K562 (cell line): ENCODE measurements at regions not wholly inside any gene's neighbourhood (a gene's known extent, or its start where the extent isn't known, plus 50 kb on each side); places are given as distances from the start of the nearest gene placed in this dataset.

ENCODE experiments used
- ATAC-seq: fragments of 200-7000 bp; cut with Tn5 transposase; 3 replicates; pipeline ENCODE4 v1.9.1; 2020; ENCODE audit warnings: moderate library complexity
- BruUV-seq: library from RNA; stranded (reverse); fragments of 400-500 nt; replicated peaks from 2 replicates; lab custom pipeline; 2021; lab: Mats Ljungman, UMichigan
- CTCF ChIA-PET: fragments of 300-600 bp; formaldehyde crosslinking; extraction: SDS; loops from one replicate; lab custom pipeline; 2021; ENCODE audit warnings: low intra/inter-chr PET ratio; lab: Yijun Ruan, JAX
- POLR2A ChIA-PET: fragments of 300-600, 350-650 bp; sonication (Branson Sonifier 250); formaldehyde crosslinking; extraction: SDS; loops from one replicate; lab custom pipeline; 2021; ENCODE audit warnings: antibody characterized with exemption, inconsistent platforms; lab: Yijun Ruan, JAX
- DNase-seq, 4 experiments: peaks; one replicate each; pipeline versions ENCODE4 v3.0.0 to v3.0.0-alpha.2; 2011 to 2018; ENCODE audit warnings: low spot score in 3 of 4, mixed read lengths in 3 of 4; ENCODE audit errors: extremely low read depth in 1 of 4
- FAIRE-seq: peaks from 2 replicates; lab custom pipeline; 2011; peaks lifted over from hg19 to GRCh38; lab: Jason Lieb, UNC
- H2AFZ ChIP-seq: 2 replicates; pipeline ENCODE4 v1.6.0; 2011; ENCODE audit warnings: low read depth, low read length, control low read depth, inconsistent platforms
- H3K27ac ChIP-seq: fragments of 200-600 bp; 3 replicates; pipeline ENCODE4 v1.8.0; 2011; ENCODE audit warnings: low read depth, mild to moderate bottlenecking, control low read depth, inconsistent platforms, low read length, moderate library complexity, mixed read lengths; ENCODE audit errors: extremely low read depth
- H3K27me3 ChIP-seq, 2 experiments: fragments of 300-600 bp in 1 of 2; 2 replicates in 1 of 2; 3 replicates in 1 of 2; pipeline versions ENCODE4 v1.6.0 to v1.8.0; 2011; ENCODE audit warnings: inconsistent platforms in 2 of 2, low read length in 2 of 2, mild to moderate bottlenecking in 1 of 2, mixed read lengths in 1 of 2, moderate library complexity in 1 of 2; ENCODE audit not compliant: control insufficient read depth in 2 of 2, insufficient read depth in 2 of 2
- H3K36me3 ChIP-seq: fragments of 300-600 bp; 3 replicates; pipeline ENCODE4 v1.8.0; 2011; ENCODE audit warnings: mild to moderate bottlenecking, low read length, inconsistent platforms; ENCODE audit not compliant: control insufficient read depth, insufficient read depth
- H3K4me1 ChIP-seq, 2 experiments: fragments of 200-600 bp in 1 of 2; replicated peaks in 1 of 2; 2 replicates in 1 of 2; 3 replicates in 1 of 2; pipeline versions ENCODE4 v1.5.1 to v1.8.0; 2011; ENCODE audit warnings: inconsistent platforms in 2 of 2, low read length in 2 of 2, mild to moderate bottlenecking in 1 of 2, mixed read lengths in 1 of 2, moderate library complexity in 1 of 2; ENCODE audit not compliant: control insufficient read depth in 2 of 2, insufficient read depth in 2 of 2
- H3K4me2 ChIP-seq: 2 replicates; pipeline ENCODE4 v1.6.1; 2011; ENCODE audit warnings: low read length, control low read depth, inconsistent platforms, mixed read lengths; ENCODE audit not compliant: insufficient read depth
- H3K4me3 ChIP-seq: fragments of 200-600 bp; sonication (generic), shearing (Covaris generic); 2 replicates; pipeline ENCODE4 v1.5.1; 2016; ENCODE audit warnings: control low read depth, inconsistent platforms
- H3K79me2 ChIP-seq: fragments of 200-600 bp; 3 replicates; pipeline ENCODE4 v1.8.0; 2011; ENCODE audit warnings: low read length, inconsistent platforms; ENCODE audit not compliant: control insufficient read depth, insufficient read depth
- H3K9ac ChIP-seq, 2 experiments: 2 replicates each; pipeline versions ENCODE4 v1.6.0 to v1.6.1; 2011; ENCODE audit warnings: low read depth in 2 of 2, low read length in 2 of 2, control low read depth in 1 of 2, inconsistent platforms in 1 of 2, mild to moderate bottlenecking in 1 of 2, mixed read lengths in 1 of 2; ENCODE audit not compliant: insufficient read depth in 1 of 2
- H3K9me1 ChIP-seq: one replicate; pipeline ENCODE4 v1.6.0; 2011; ENCODE audit warnings: inconsistent platforms, mild to moderate bottlenecking, low read length, moderate library complexity; ENCODE audit not compliant: control insufficient read depth, insufficient read depth
- H3K9me3 ChIP-seq: replicated peaks from 2 replicates; pipeline ENCODE4 v1.5.1; 2011; ENCODE audit warnings: low read depth, low read length, inconsistent platforms; ENCODE audit not compliant: control insufficient read depth, insufficient read depth
- H4K20me1 ChIP-seq: replicated peaks from 2 replicates; pipeline ENCODE4 v1.6.1; 2011; ENCODE audit warnings: low read length, inconsistent platforms, mixed read lengths; ENCODE audit not compliant: control insufficient read depth, insufficient read depth
- ARID4B ChIP-seq: sonication (generic); formaldehyde crosslinking; IDR thresholded peaks from 2 replicates; pipeline ENCODE4 v1.8.0; 2022; ENCODE audit warnings: mild to moderate bottlenecking, missing genetic modification reagents
- LCOR ChIP-seq: sonication (generic); formaldehyde crosslinking; IDR thresholded peaks from 2 replicates; pipeline ENCODE4 v1.8.0; 2022; ENCODE audit warnings: mild to moderate bottlenecking, missing genetic modification reagents
- RBM22 ChIP-seq: fragments of 200-400 bp; formaldehyde crosslinking; IDR thresholded peaks from 2 replicates; pipeline ENCODE4 v1.6.1; 2018; ENCODE audit warnings: low read length, low read depth; ENCODE audit not compliant: poor library complexity, severe bottlenecking
- SOX6 ChIP-seq: fragments of 450-650 bp; IDR thresholded peaks from 2 replicates; pipeline ENCODE4 v1.6.1; 2014; ENCODE audit warnings: mild to moderate bottlenecking
- WGBS: fragments of 100-300 bp; shearing (Covaris generic); methylation state at CpG from one replicate; pipeline ENCODE4 v1.1.6; 2016; ENCODE audit warnings: low coverage, mixed read lengths; ENCODE audit not compliant: insufficient coverage; ENCODE audit errors: missing lambda C conversion rate; 5-methylcytosine and 5-hydroxymethylcytosine counted together
- in situ Hi-C: fragments of 300-500 bp; cut with MboI; formaldehyde crosslinking; loops from 4 replicates; pipeline ENCODE4 v1.15.0; 2018; ENCODE audit warnings: inconsistent platforms, mixed read lengths
- intact Hi-C: fragments of 100-400 bp; cut with micrococcal nuclease; formaldehyde crosslinking; loops from 2 replicates; pipeline ENCODE4 v1.14.2; 2022
- TF ChIP-seq, protein P1 (sequence below), 2 experiments: fragments of 450-650 bp; IDR thresholded peaks; 2 replicates each; pipeline ENCODE4 v1.6.1; 2018; ENCODE audit warnings: mild to moderate bottlenecking in 2 of 2, low read depth in 1 of 2; ENCODE audit not compliant: partially characterized antibody in 2 of 2

DNA sequence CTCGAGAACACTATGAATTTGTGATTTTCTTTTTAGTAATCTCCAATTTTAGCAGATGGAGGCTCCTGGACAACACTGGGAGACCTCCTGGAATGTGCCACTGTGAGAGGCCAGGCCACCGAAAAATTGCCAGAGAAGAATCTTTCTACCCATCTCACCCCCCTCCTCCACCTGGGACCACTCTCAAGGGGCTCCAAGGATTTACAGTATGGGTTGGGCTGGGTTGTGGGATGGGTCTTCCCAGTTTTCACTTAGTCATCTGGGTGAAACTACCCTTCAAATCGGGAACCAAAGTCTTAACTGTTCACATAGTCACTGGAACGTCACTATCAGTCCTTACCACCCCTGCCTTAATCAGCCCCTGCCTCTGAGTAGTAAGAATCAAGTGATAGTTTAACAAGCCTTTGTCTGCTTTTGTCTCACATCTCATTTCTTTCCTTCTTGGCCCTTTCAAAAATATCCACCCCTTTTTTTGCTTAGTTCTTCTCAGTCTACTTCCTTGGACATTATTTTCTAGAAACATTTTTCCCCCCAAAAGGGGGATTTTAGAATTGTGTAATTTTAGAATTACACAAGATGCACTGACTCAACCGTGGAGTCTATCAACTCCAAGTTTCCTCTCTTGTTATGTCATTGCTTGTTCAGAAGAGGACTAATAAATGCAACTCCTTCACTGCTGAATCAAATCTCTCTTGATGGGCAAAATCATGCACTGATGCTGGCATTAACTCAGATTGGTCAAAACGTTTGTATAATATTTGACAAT is 148.2 kb upstream of the MOCS1 start (continued):
- TF ChIP-seq, protein P1, sequence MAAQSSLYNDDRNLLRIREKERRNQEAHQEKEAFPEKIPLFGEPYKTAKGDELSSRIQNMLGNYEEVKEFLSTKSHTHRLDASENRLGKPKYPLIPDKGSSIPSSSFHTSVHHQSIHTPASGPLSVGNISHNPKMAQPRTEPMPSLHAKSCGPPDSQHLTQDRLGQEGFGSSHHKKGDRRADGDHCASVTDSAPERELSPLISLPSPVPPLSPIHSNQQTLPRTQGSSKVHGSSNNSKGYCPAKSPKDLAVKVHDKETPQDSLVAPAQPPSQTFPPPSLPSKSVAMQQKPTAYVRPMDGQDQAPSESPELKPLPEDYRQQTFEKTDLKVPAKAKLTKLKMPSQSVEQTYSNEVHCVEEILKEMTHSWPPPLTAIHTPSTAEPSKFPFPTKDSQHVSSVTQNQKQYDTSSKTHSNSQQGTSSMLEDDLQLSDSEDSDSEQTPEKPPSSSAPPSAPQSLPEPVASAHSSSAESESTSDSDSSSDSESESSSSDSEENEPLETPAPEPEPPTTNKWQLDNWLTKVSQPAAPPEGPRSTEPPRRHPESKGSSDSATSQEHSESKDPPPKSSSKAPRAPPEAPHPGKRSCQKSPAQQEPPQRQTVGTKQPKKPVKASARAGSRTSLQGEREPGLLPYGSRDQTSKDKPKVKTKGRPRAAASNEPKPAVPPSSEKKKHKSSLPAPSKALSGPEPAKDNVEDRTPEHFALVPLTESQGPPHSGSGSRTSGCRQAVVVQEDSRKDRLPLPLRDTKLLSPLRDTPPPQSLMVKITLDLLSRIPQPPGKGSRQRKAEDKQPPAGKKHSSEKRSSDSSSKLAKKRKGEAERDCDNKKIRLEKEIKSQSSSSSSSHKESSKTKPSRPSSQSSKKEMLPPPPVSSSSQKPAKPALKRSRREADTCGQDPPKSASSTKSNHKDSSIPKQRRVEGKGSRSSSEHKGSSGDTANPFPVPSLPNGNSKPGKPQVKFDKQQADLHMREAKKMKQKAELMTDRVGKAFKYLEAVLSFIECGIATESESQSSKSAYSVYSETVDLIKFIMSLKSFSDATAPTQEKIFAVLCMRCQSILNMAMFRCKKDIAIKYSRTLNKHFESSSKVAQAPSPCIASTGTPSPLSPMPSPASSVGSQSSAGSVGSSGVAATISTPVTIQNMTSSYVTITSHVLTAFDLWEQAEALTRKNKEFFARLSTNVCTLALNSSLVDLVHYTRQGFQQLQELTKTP (IDR thresholded peaks at IDR 0.05; ENCODE audit: low read depth in 1 of 2, partially characterized antibody in 2 of 2): no peak

- Histone ChIP-seq H3K4me1 (peaks cover 0 to 16% of the 10 kb centered on the region in 2 experiments; a peak in 2 of 5 replicates), H3K4me3 (no peak overlapping the region), H3K9me1 (no peaks in the 10 kb centered on the region), H3K9ac (no peak overlapping the region), H3K36me3 (no peaks in the 10 kb centered on the region), H3K27me3 (no peaks in the 10 kb centered on the region), H4K20me1 (no peaks in the 10 kb centered on the region), H3K9me3 (no peaks in the 10 kb centered on the region)
- ChIA-PET CTCF (no interaction called here), POLR2A (no interaction called here)
- in situ Hi-C loops: no loop called here
- no peak for FAIRE-seq
- WGBS: 17% methylated on average over 2 of the region's 2 CpGs
- intact Hi-C loops: no loop called here
- TF ChIP-seq SOX6 (no peak), ARID4B (no peak), LCOR (no peak), RBM22 (no peak)
- TF ChIP-seq, all 486 proteins: peak for 0
- no peak for ATAC-seq
- H3K4me2 ChIP-seq: no peak overlapping the region
- BruUV-seq: no TSS peak
- H3K27ac ChIP-seq: no peak overlapping the region
- no peak for DNase-seq
- no peak overlapping the region for H2AFZ ChIP-seq
- H3K79me2 ChIP-seq: no peaks in the 10 kb centered on the region
These were observed 143.5 kb upstream of the MOCS1 start for GRCh38 chr6:40077736-40078135.
